Germinal center (tissue), 1 donor: ENCODE measurements at regions not wholly inside any gene's neighbourhood (a gene's known extent, or its start where the extent isn't known, plus 50 kb on each side); places are given as distances from the start of the nearest gene placed in this dataset.

Experiments
- DNase-seq: peaks from one replicate; pipeline ENCODE4 v3.0.0; 2012; ENCODE audit warnings: mixed read lengths, low spot score

- no peak for DNase-seq
Observed at GRCh38 chr1:65681096-65681495, 111.6 kb upstream of the PDE4B start.

GRCh38 chr1:65687428-65688214 is 105.1 kb upstream of the PDE4B start:
- peak; percentile 55 for DNase-seq

GRCh38 chr1:65688215-65688566 is 104.5 kb upstream of the PDE4B start:
- DNase-seq, result no peak

GRCh38 chr1:65688848-65689247 is 103.8 kb upstream of the PDE4B start:
- DNase-seq, result no peak

GRCh38 chr1:65691152-65691900 is 101.4 kb upstream of the PDE4B start:
- DNase-seq, result no peak

- DNase-seq, result no peak
Observed at GRCh38 chr1:65691972-65692371, 100.7 kb upstream of the PDE4B start.

GRCh38 chr1:65694126-65694525 is 98.6 kb upstream of the PDE4B start:
- DNase-seq, result no peak

GRCh38 chr1:65694933-65695332 is 97.8 kb upstream of the PDE4B start:
- DNase-seq, result no peak

- DNase-seq, result no peak
Observed at GRCh38 chr1:65698590-65698989, 94.1 kb upstream of the PDE4B start.

GRCh38 chr1:65703853-65704252 is 88.8 kb upstream of the PDE4B start:
- DNase-seq, result no peak

- no peak for DNase-seq
Observed at GRCh38 chr1:65704318-65704717, 88.4 kb upstream of the PDE4B start.

- no peak for DNase-seq
Observed at GRCh38 chr1:65717815-65718454, 74.8 kb upstream of the PDE4B start.

- no peak for DNase-seq
Observed at GRCh38 chr1:65719391-65719790, 73.3 kb upstream of the PDE4B start.

- no peak for DNase-seq
Observed at GRCh38 chr1:65722461-65722860, 70.2 kb upstream of the PDE4B start.

GRCh38 chr1:65724151-65724550 is 68.5 kb upstream of the PDE4B start:
- no peak for DNase-seq

GRCh38 chr1:65725064-65725463 is 67.6 kb upstream of the PDE4B start:
- DNase-seq, result no peak

- DNase-seq, result no peak
Observed at GRCh38 chr1:65728504-65728903, 64.2 kb upstream of the PDE4B start.

GRCh38 chr1:65729259-65729658 is 63.4 kb upstream of the PDE4B start:
- no peak for DNase-seq

- DNase-seq, result no peak
Observed at GRCh38 chr1:65734979-65735378, 57.7 kb upstream of the PDE4B start.

GRCh38 chr1:65741993-65742392 is 50.7 kb upstream of the PDE4B start:
- no peak for DNase-seq
